SU-DHL-6 (cell line): ENCODE measurements at regions not wholly inside any gene's neighbourhood (a gene's known extent, or its start where the extent isn't known, plus 50 kb on each side); places are given as distances from the start of the nearest gene placed in this dataset.

Experiments used
- H2AFZ ChIP-seq: fragments of 200-600 bp; sonication (generic); 2 replicates; pipeline ENCODE4 v1.6.1; 2014; ENCODE audit warnings: low read depth, mild to moderate bottlenecking, moderate library complexity, mixed read lengths, antibody characterized with exemption, low read length; ENCODE audit not compliant: severe bottlenecking
- H3F3A ChIP-seq: fragments of 200-600 bp; shearing (Covaris generic); 2 replicates; pipeline ENCODE4 v1.6.0; 2016; ENCODE audit warnings: antibody characterized with exemption, mild to moderate bottlenecking; ENCODE audit not compliant: insufficient read depth
- H3K27ac ChIP-seq: fragments of 200-600 bp; sonication (generic); 2 replicates; pipeline ENCODE4 v1.5.1; 2016; ENCODE audit warnings: low read depth, mild to moderate bottlenecking, low read length, moderate library complexity, mixed read lengths
- H3K27me3 ChIP-seq: fragments of 200-600 bp; sonication (generic), shearing (Covaris generic); 2 replicates; pipeline ENCODE4 v1.6.0; 2014; ENCODE audit warnings: mild to moderate bottlenecking, low read length
- H3K36me3 ChIP-seq: fragments of 200-600 bp; sonication (generic); 2 replicates; pipeline ENCODE4 v1.6.1; 2014; ENCODE audit warnings: mild to moderate bottlenecking, low read length, mixed read lengths
- H3K4me2 ChIP-seq: fragments of 300-600, 200-600 bp; shearing (Covaris generic), sonication (generic); 2 replicates; pipeline ENCODE4 v1.6.0; 2014; ENCODE audit warnings: low read length, low read depth, mild to moderate bottlenecking; ENCODE audit not compliant: poor library complexity, severe bottlenecking
- H3K4me3 ChIP-seq: fragments of 200-600 bp; sonication (generic); 2 replicates; pipeline ENCODE4 v1.5.1; 2014; ENCODE audit warnings: antibody characterized with exemption, low read length, mild to moderate bottlenecking, mixed read lengths; ENCODE audit not compliant: insufficient read depth, poor library complexity, severe bottlenecking
- H3K79me2 ChIP-seq: fragments of 200-600 bp; sonication (generic); 2 replicates; pipeline ENCODE4 v1.6.1; 2014; ENCODE audit warnings: mild to moderate bottlenecking, low read length, moderate library complexity; ENCODE audit not compliant: insufficient read depth
- H3K9ac ChIP-seq: fragments of 200-600 bp; sonication (generic); 2 replicates; pipeline ENCODE4 v1.7.0; 2014; ENCODE audit warnings: mild to moderate bottlenecking, low read length
- H3K9me2 ChIP-seq: fragments of 200-600 bp; sonication (generic); replicated peaks from 2 replicates; pipeline ENCODE4 v1.6.1; 2014; ENCODE audit warnings: low read length; ENCODE audit not compliant: insufficient read depth
- H3K9me3 ChIP-seq: fragments of 200-600 bp; sonication (generic); 2 replicates; pipeline ENCODE4 v1.6.1; 2014; ENCODE audit warnings: low read length, mixed read lengths; ENCODE audit not compliant: insufficient read depth
- H4K20me1 ChIP-seq: fragments of 200-600 bp; sonication (generic); 2 replicates; pipeline ENCODE4 v1.6.1; 2014; ENCODE audit warnings: low read depth, mild to moderate bottlenecking, antibody characterized with exemption, low read length, moderate library complexity, mixed read lengths
- EZH2phosphoT487 ChIP-seq: fragments of 200-600 bp; sonication (generic), shearing (Covaris generic); conservative IDR thresholded peaks from 2 replicates; pipeline ENCODE4 v1.6.1; 2018; ENCODE audit warnings: mild to moderate bottlenecking, antibody characterized with exemption, low read length, moderate library complexity, mixed read lengths
- TF ChIP-seq, protein P1 (sequence below): fragments of 200-600 bp; sonication (generic); IDR thresholded peaks from one replicate; pipeline ENCODE4 v1.5.1; 2017; ENCODE audit warnings: antibody characterized with exemption, mild to moderate bottlenecking, low read length, moderate library complexity; ENCODE audit not compliant: insufficient read depth, poor library complexity, severe bottlenecking

DNA sequence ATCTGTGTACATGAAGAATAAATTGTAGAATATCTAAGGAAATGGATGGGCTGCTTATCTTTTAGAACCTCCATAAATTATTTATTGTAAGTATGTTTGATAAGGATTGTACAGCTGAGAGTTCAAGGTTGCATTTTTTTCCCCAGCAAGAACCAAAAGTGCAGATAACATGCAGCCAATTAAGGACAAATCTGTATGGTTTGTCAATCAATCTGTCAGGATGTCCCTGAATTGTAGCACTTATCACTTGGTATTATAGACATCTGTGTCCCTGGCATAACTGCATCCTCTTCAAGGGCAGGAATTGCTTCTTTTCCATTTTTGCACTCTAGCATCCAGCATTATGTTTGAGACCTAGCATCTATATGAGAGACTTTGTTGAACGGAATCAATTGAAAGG lies 95.4 kb upstream of the IGFBP7 start:
- TF ChIP-seq, protein P1, sequence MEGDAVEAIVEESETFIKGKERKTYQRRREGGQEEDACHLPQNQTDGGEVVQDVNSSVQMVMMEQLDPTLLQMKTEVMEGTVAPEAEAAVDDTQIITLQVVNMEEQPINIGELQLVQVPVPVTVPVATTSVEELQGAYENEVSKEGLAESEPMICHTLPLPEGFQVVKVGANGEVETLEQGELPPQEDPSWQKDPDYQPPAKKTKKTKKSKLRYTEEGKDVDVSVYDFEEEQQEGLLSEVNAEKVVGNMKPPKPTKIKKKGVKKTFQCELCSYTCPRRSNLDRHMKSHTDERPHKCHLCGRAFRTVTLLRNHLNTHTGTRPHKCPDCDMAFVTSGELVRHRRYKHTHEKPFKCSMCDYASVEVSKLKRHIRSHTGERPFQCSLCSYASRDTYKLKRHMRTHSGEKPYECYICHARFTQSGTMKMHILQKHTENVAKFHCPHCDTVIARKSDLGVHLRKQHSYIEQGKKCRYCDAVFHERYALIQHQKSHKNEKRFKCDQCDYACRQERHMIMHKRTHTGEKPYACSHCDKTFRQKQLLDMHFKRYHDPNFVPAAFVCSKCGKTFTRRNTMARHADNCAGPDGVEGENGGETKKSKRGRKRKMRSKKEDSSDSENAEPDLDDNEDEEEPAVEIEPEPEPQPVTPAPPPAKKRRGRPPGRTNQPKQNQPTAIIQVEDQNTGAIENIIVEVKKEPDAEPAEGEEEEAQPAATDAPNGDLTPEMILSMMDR, result no peak
- TF ChIP-seq EZH2phosphoT487, result no peak

DNA sequence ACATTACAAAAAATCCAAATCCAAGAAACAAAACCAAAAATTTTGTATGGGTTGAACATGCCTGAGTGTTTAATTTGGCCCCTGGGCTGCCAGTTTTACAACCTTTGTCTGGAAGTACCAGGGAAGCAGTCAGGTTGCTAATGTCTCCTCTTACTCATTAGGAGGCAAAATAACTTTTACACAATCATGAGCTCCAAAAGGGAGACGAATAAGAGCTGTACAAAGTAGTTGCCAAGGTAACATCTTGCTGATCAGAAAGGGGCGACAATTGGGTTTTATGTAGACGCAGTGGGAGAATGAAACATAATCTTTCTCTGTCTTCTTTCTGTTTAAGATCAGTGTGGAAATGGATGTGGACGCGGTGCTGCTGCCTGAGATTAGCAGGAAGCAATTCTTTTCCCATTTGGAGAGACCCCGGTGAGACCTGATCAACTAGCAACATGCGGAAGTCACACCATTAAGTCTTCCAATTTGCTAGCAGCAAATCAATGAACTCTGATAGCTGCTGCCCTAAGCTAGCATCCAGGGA lies 90.7 kb upstream of the IGFBP7 start:
- Histone ChIP-seq H3K36me3 (no peaks in the 10 kb centered on the region), H3K9me2 (no peaks in the 10 kb centered on the region), H3K9me3 (no peaks in the 10 kb centered on the region), H3K4me3 (no peak overlapping the region), H3F3A (no peaks in the 10 kb centered on the region), H3K27me3 (no peaks in the 10 kb centered on the region), H3K9ac (no peak overlapping the region), H2AFZ (no peak overlapping the region), H3K79me2 (no peaks in the 10 kb centered on the region), H3K4me2 (no peak overlapping the region), H4K20me1 (no peaks in the 10 kb centered on the region), H3K27ac (no peak overlapping the region)
- TF ChIP-seq, protein P1, result no peak
- TF ChIP-seq EZH2phosphoT487, result no peak

More for the DNA sequence above, 95.4 kb upstream of the IGFBP7 start:
- H3K9me2 ChIP-seq, result no peaks in the 10 kb centered on the region
- no peak overlapping the region for H3K4me2 ChIP-seq
- H3K4me3 ChIP-seq, result no peak overlapping the region
- no peak overlapping the region for H2AFZ ChIP-seq
- no peaks in the 10 kb centered on the region for H3K36me3 ChIP-seq
- no peaks in the 10 kb centered on the region for H3K79me2 ChIP-seq
- no peaks in the 10 kb centered on the region for H3F3A ChIP-seq
- H3K9me3 ChIP-seq, result no peaks in the 10 kb centered on the region
- H3K9ac ChIP-seq, result no peak overlapping the region
- H4K20me1 ChIP-seq, result no peaks in the 10 kb centered on the region
- no peak overlapping the region for H3K27ac ChIP-seq
- no peaks in the 10 kb centered on the region for H3K27me3 ChIP-seq

DNA sequence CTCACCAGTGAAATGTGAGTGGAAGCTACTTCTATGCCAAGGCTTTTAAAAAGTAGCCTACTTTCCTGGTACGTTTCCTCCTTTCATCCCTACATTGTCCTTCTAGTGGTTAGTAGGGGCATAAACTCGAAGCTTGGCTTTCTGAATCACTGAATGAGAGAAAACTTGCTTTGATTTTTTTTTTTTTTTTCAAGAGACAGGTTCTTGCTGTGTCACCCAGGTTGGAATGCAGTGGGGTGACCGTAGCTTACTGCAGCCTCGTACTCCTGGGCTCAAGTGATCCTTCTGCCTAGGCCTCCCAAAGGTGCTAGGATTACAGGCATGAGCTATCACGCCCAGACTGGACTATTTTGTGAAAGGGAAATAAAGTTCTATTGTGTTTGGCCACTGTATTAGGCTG lies 89.1 kb upstream of the IGFBP7 start:
- Histone ChIP-seq H3F3A (no peaks in the 10 kb centered on the region), H3K36me3 (no peaks in the 10 kb centered on the region), H3K27ac (no peak overlapping the region), H3K9ac (no peak overlapping the region), H3K9me2 (no peaks in the 10 kb centered on the region), H3K9me3 (no peaks in the 10 kb centered on the region), H3K79me2 (no peaks in the 10 kb centered on the region), H2AFZ (no peak overlapping the region), H4K20me1 (no peaks in the 10 kb centered on the region), H3K4me2 (no peak overlapping the region), H3K27me3 (no peaks in the 10 kb centered on the region), H3K4me3 (no peak overlapping the region)
- TF ChIP-seq EZH2phosphoT487, result no peak
- TF ChIP-seq, protein P1, result no peak
